Left lobe of liver (tissue), 2 donors: ENCODE measurements at regions not wholly inside any gene's neighbourhood (a gene's known extent, or its start where the extent isn't known, plus 50 kb on each side); places are given as distances from the start of the nearest gene placed in this dataset.
A peak's percentile ranks its signal among the peaks of the same experiment; 100 is the strongest.

Source experiments
- ATAC-seq: fragments of 200-7000 bp; cut with Tn5 transposase; one replicate; pipeline ENCODE4 v1.9.1; 2020; ENCODE audit warnings: mild to moderate bottlenecking, moderate library complexity
- DNase-seq: peaks from one replicate; pipeline ENCODE4 v3.0.0-alpha.2; 2020; ENCODE audit warnings: low spot score
- donor health status: DM: no; HTN: no; CAD: no; lungs with moderate emphysema.
- donor health status: DM: no; HTN: yes; CAD: no.

DNA sequence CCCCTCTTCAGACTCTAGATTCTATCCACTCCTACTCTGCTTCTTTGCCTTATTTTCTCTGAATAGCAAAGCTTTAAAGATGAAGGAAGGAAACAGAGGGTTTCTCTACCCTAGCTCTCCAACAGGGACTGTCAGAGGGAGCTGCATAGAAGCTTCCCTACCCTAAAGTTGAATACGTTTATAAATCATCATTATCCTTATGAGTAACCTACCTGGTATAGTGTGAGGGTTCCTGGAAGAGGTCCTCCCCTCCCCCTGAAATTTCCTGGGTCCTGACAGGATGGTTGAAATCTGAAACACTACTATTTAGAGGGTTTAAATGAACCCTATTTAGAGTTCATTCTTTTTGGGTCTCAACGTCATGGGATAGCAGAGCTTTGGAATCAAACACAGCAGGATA lies 187.0 kb upstream of the RBPJ start:
- DNase-seq (no peak), ATAC-seq (no peak)

DNA sequence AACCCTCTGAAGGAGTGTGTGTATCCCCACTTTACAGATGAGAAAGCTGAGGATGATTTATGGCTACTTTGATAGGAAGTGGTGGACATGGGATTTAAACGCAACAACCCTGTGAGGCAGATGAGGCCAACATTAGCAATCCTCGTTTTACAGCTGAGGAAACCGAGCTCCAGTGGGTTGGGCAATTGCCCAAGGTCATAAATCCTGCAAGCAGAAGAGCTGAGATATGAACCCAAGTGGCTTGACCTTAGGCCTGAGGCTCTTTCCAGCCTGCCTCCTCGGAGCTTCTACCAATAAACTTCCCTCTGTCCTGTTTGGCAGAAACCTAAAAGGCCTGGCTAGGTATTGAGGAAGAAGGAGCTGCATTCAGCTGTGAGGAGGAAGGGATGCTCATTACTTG lies 185.5 kb upstream of the RBPJ start:
- no peak for ATAC-seq

DNA sequence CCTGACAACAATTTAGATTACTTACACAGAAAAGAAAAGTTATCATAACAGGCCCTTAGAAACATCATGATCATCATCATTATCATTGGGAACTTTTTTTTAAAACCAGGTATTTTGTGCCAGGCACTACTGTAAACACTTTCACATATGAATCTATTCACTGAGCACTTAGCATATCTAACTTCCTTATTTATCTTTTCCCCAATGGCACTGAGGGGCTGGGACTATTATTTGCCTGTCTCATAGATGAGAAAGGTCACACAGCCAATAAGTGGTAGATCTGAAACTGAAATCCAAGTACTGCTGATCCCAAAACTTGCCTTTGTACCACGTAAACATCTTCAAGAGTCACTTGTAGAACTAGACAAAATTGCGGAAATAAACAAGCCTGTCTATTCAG lies 184.2 kb upstream of the RBPJ start:
- no peak for DNase-seq
- no peak for ATAC-seq

More for the DNA sequence above, 185.5 kb upstream of the RBPJ start:
- no peak for DNase-seq

DNA sequence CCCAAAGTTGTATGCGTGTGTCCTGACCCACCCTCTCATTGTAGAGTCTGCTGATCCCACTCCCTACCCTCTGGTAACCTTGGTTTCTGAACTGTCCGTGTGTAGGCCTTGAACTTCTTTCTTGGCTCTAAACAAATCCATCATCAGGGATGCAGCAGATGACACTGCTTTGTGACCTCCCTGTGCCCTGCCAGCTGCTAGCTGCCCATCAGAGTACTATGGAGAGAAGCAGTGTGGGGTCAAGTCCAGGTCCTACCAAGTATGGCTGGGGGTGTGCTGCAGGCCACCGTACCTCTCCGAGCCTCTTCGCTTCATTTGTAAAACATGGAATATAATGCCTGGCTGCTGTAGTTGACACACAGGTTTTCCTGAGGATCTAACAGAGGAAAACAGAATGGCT lies 183.5 kb upstream of the RBPJ start:
- no peak for DNase-seq
- no peak for ATAC-seq

DNA sequence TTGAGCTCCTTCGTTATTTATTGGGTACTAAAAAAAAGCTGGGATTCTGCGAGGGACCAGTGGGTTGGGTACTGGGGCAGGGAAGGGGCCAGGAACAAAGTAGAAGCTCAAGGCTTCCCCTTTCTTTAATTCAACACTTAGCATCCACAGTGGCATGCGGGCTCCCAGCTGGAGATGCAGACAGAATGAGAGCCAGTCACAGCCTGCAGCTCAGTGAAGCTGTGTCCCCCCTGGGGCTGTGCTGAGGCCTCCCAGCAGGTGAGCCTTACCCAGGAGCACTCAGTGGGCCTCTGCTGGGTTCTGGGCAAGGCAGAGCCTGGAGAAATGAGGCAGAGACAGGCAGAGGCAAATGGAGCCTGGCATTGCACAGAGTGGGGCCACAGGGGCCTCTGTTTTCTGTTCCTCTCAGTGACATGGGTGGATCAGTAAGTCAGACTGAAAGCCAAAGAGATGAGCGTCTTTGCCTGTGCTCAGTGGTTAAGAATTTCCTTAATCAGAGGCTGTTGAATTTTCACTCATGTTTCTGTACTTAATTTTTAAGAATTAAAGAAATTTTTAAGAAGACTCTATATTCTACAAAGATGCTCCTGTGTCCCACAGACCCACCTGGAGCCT lies 181.4 kb upstream of the RBPJ start:
- ATAC-seq, result no peak

DNA sequence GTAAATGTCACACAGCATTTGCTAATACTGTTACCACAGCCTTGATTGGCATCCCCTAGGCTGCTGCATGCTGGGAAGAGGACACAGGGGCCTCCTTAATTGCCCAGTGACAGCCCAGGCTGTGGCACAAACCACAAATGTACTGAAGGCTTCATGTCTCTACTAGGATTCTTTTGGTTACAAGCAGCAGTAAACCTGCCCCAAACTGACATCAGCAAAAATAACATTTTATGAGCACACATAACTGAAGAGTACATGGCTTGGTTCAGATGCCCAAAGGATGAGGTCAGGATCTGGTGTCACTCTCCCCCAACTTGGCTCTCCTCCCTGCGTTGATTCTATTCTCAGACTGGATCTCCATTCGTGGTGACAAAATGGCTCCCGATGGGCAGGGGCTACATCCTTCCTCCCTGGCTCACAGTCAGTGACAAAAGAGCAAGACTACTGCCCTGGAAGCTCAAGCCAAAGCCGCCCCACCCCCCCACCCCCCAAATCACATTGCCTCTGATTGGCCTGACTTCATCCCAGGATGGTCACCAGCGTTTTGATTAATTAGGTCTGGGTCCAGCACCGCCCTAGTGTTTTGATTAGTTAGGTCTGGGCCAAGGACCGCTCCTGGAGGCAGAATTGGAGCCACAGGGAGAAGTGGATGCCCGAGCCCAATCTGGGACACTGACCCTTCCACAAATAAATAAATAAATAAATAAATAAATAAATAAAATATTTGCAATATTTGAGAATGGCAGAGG lies 180.5 kb upstream of the RBPJ start:
- ATAC-seq, result no peak

More for the DNA sequence above, 181.4 kb upstream of the RBPJ start:
- DNase-seq, result no peak

DNA sequence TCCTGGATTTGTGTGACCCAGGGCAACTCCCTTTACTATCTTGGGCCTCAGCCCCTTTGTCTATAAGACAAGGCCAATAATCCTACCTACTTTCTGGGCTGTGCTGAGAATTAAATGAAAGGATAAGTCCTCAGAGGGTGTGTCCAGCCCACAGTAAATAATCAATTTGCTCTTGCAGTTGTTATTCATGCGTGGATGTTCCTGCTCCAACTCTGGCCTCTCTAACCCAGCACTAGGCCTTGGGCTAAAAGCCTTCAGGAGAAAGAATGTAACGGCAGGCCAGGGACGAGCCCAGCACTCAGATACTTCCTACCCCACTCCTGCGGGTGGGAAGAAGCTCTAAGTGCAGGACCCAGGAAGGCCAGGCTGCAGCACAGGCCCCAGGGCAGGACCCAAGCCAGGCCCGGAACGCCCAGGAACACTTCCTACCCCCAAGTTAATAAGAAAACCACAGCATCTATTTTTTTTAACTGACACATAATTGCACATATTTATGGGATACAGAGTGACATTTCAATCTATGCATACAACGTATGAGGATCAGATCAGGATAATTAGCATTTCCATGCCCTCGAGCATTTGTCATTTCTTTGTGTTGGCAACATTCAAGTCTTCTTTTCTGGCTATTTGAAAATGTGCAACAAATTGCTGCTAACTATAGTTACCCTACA lies 179.6 kb upstream of the RBPJ start:
- DNase-seq, result no peak

More for the DNA sequence above, 180.5 kb upstream of the RBPJ start:
- no peak for DNase-seq

DNA sequence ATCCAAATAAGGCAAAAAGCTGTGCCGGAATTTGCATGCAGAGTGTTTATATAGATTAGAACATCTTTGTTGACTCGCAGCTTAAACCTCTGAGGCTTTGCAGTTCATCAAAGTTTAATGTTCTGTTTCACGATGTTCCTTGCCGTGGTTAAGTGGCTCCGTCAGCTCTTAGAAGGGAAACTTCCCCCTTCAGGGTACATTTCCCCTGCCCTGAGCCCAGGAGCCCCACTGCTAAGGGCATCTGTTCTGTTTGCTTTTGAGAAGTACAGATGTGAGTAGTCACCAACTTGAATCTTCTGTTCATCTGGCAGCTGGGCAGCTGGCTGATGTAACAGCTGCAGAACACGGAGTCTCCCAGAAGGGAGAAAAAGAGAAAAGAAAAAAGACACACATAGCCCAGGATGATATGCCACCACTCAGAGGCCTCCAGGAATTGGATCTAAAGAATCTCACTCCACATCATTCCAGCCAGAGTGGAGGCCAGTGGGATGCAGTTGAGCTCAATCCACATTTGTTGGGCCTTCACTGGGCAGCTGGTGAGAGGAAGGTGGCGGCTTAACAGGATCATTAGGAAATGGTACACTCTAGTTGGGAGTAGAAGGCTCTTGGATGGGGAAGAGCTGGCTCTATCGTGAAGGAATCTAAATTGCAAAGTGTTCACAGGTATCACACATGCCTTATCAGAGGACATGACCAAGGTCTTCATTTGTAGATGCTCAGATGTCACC lies 178.7 kb upstream of the RBPJ start:
- DNase-seq (no peak), ATAC-seq (peak; percentile 59)

More for the DNA sequence above, 179.6 kb upstream of the RBPJ start:
- peak; percentile 48 for ATAC-seq

DNA sequence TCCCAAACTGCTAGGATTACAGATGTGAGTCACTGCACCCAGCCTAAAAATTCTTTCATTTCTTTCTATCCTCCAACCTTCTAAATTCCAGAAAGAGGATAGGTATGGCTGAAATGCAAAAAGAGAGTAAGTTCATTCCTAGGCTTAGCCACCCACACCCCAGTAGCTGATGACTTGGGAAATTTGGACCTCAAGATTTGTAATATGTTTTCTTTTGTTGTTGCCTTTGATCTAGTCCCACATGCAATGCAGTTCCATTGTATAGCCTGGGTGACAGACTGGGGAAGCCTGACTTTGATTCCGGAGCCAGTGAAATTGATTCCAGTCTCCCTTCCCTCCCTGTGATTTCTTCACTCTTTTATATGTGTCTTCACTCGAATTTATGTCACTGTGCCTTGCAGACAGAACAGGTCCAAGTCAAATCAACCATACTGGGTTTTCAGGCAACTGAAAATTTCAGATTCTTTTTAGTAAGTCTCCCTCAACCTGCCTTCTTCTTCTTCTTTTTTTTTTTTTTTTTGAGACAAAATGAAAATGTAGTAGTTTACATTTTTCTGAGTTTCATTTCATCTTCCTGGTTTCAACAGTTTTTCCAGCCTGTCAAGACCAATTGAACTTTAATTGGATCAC lies 176.2 kb upstream of the RBPJ start:
- no peak for ATAC-seq
- DNase-seq, result no peak

DNA sequence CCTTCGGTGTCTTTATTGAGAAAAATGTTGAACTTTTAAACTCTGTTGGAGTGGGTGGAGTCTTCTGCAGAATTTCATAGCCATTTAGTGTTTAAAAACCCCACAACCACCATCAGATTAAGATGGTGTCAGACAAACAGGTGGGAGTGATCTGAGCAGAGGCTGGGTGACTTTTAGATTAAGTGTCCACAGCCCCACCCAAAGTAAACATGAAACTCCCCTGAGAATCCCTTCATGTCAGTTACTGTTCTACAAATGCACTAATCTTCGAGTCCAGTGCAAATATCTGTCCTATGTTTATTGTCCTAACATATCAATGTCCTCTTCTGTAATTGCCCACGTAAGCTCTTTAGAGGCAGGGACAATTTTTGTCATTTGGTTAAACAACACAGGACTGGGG lies 175.6 kb upstream of the RBPJ start:
- ATAC-seq, result no peak
- DNase-seq, result no peak

DNA sequence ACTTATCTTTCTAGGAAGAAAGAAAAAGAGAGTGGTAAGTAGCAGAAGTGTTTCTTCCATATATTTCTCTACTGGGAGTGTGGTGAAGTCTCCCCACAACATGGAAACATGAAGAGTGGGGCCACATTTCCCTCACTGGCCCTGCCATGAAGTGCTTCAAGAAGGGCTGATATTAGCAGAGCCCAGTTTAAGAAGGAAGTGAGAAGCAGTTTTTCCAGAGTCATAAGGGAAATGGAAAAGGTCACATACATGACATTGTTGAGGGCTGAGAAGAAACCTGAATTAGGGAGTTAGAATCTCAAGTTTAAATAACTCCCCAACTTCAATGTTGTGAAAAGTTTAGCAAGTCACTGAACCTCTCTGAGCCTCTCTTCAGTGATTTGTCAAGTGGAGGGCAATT lies 171.9 kb upstream of the RBPJ start:
- no peak for ATAC-seq
- DNase-seq, result no peak

DNA sequence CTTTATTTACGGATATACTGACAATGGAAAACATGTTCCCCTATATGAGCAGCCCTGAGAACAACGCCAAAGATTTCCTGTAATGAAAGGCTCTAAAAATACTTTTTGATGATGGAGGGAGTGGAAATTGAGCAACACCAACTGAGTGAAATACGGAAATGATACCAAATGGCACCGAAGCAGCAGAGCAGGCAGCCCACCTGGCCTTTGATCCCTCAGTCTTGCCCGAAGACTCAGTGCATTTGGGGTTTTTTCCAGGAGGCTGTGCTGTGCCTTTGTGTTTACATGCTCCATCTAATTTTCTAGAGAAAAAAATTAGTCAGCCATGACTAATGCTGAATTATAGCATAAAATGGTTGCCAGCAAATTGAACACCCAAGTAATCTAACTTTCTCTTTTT lies 169.9 kb upstream of the RBPJ start:
- DNase-seq (no peak), ATAC-seq (no peak)

DNA sequence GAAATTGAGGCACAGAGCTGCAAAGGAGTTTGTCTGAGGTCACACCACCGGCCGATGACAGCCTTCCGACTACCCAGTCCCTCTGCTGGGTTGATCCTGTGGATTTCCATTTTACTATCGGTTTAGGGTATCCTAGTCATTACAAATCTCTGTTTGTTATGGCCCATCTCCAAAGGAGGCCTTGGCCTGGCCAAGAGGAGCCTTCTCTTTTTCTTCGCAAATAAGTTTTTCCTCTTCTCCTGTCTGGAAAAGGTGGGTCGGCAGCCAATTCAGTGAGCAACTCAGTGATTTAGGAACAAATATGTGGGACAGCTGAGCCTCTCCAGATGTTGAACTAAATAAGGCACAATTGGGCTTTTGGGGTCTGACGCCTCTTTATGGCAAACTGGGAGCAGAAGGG lies 169.2 kb upstream of the RBPJ start:
- DNase-seq (no peak), ATAC-seq (no peak)

DNA sequence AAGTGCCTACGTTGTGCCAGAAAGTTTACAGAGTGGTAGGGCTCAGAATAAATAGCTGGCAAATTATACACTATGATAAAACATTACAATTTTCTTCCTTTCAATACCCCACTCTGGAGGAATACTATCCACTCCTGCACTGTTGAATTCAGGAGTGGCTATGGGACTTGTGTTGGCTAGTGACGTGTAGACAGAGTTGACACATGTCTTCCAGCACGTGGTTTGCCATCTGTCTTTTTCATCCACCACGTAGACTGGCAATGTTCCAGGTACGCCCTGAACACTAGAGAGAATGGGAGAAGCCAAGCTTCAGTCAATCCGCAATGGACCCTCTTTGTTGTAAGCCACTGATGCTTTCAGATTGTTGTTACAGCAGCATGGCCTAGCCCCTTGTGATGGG lies 168.8 kb upstream of the RBPJ start:
- DNase-seq (no peak), ATAC-seq (no peak)

DNA sequence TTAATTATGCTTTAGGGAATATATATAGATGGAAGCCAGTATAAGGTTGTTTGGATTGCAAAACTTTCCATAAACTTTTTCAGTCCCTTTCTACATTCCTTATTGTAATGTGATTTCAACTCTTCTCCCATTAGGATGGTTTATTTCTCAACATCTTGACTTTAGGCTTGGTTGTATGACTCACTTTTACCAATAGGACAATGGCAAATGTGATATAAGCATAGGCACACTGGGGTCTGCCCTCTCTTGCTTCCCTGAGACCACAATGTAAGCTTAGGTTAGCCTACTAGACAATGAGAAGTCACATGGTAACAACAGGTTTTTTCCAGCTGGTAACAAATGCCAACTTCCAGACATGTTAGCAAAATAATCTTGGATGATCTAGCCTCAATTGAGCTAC lies 163.3 kb upstream of the RBPJ start:
- no peak for DNase-seq
- no peak for ATAC-seq

DNA sequence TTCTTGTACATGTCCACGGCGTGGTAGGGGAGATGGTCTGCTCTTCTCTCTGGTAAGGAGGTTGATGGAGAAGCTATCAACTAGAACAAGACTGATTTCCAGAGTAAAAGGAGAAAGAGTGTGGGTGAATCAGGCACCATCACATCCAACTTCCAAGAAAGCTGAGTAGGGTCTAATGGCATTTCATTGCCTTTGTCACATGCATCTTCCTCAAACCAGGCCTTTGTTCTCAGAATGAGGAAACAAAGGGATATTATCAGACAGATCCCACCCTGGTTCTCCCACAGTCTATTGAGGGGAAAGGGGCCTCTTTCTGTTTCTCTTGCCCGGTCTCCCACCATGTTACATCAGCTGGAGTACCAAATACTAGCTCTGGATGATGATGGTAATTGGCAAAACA lies 160.2 kb upstream of the RBPJ start:
- DNase-seq, result no peak
- ATAC-seq, result no peak

DNA sequence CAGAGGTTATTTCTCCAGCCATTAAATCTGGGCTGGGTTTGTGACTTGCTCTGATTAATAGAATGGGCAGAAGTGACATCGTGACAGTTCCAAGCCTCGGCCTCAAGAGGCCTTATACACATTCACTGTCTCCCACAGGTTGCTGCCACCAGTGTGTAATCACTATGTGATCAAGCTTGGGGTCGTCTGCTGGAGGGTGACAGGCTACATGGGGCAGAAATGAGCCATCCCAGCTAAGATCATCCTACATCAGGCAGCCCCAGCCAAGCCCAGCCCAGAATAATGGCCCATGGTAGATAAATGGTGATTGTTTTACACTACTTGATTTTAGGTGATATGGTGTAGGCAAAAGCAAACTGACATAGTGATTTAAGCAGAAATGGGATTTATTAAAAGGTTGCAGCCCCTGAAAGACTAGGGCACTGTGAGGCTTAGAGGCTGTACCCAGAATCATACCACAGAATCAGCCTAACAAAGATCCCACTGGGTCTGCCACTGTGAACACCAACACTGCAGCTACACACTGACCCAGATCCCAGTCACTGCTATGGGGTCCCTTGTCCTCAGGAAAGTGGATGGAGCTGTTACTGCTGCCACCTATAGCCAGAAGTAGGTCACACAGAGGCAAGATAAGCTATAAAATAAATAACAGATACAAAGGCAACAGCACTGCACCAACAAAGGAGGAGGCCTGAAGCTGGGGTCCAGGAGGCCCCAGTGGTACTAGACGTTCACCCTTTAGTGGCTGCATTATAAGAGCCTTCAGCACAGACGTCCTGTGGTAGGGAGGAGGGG lies 159.6 kb upstream of the RBPJ start:
- no peak for ATAC-seq
- DNase-seq, result no peak

DNA sequence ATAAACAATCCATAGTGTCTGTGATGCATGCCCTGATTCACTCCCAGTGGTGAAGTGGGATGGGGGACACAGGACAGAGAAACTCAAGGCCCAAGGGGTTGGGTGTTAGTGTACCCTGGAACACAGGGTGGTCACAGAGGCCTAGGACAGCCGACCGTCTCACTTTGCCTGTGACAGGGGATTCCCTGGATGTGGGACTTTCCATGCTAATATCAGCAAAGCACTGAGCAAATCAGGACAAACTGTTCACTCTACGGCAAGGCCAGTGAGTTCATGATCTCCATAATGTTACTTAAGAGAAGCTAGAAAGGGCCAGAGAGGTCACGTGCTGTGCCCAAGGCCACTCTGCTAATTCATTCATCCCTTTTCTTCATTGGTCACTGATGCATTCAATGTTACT lies 158.7 kb upstream of the RBPJ start:
- DNase-seq, result no peak
- ATAC-seq, result no peak

DNA sequence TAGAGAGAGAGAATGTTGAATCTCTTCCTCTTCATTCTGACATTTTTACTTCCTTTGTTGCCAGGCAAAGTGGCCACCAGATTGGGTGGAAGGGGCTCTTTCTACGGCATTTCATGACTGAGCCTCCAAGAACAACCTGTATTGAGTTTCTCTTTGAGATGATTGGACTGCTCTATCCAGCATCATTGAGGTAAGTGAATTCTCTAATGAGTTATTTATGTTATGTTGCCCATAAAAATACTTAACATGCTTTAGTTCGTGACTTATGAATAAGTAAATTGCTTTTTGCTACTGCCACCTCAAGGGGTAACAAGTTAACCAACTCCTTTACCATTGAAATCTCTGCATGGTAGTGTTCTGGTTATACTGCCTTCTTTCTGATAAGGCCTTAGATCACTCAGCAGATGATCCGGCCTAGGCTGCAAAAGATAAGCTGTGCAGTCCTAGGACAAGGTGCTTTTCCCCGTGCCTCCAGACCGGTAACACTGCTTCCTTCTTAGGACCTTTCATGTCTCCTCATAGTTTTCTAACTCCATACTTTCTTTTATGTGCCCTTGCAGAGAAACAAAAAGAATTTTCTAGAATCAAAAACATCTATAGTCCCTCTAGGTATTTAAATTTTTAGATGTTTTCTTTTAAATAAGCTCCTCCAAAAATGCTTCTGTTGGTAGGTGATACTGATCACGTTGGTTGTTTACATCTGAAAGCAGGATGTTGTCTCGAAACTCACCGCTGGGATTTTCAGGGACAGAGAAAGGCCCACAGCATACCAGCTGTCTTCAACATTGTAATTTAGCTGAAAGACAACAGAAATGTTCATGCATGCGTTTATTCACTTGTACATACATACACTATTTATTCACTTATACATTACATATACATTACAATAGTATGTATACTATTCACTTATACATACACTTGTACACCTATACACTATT lies 157.1 kb upstream of the RBPJ start:
- no peak for ATAC-seq
- DNase-seq, result no peak
